Motor neuron (in vitro differentiated cells): ENCODE measurements at regions not wholly inside any gene's neighbourhood (a gene's known extent, or its start where the extent isn't known, plus 50 kb on each side); places are given as distances from the start of the nearest gene placed in this dataset.

Source experiments
- ATAC-seq, 8 experiments: fragments of 200-7000 bp; cut with Tn5 transposase; replicated peaks in 6 of 8; 2 replicates each; pipeline ENCODE4 v1.8.0; 2021; ENCODE audit warnings: mild to moderate bottlenecking in 8 of 8, moderate library complexity in 8 of 8
- H3K27ac ChIP-seq, 2 donors: fragments of 250-450 bp; sonication (Bioruptor Pico); 2 replicates each; pipeline ENCODE4 v1.9.0; 2021; ENCODE audit warnings: antibody characterized with exemption in 2 of 2, mild to moderate bottlenecking in 2 of 2, moderate library complexity in 1 of 2
- H3K4me1 ChIP-seq, 2 donors: fragments of 250-450 bp; sonication (Bioruptor Pico); replicated peaks in 1 of 2; 2 replicates each; pipeline ENCODE4 v1.6.1; 2021; ENCODE audit warnings: antibody characterized with exemption in 2 of 2, mild to moderate bottlenecking in 2 of 2, moderate library complexity in 1 of 2
- H3K4me3 ChIP-seq, 5 donors: fragments of 250-450 bp; sonication (Bioruptor Pico); 2 replicates each; pipeline ENCODE4 v1.9.0; 2021; ENCODE audit warnings: antibody characterized with exemption in 5 of 5, mild to moderate bottlenecking in 5 of 5, moderate library complexity in 4 of 5
- WGBS, 10 experiments: fragments of 450-650 bp; shearing (Covaris generic); methylation state at CpG; one replicate each; pipeline ENCODE4 v1.0.0; 2022; 5-methylcytosine and 5-hydroxymethylcytosine counted together
- in situ Hi-C, 9 experiments: fragments of 400-800 bp; cut with MboI; loops; one replicate each; pipeline ENCODE4 v1.15.0; 2021; ENCODE audit warnings: low sequenced_read_pairs in 9 of 9, low pct_unique_long_range_greater_than_20kb in 2 of 9; ENCODE audit not compliant: unreplicated experiment in 9 of 9

DNA sequence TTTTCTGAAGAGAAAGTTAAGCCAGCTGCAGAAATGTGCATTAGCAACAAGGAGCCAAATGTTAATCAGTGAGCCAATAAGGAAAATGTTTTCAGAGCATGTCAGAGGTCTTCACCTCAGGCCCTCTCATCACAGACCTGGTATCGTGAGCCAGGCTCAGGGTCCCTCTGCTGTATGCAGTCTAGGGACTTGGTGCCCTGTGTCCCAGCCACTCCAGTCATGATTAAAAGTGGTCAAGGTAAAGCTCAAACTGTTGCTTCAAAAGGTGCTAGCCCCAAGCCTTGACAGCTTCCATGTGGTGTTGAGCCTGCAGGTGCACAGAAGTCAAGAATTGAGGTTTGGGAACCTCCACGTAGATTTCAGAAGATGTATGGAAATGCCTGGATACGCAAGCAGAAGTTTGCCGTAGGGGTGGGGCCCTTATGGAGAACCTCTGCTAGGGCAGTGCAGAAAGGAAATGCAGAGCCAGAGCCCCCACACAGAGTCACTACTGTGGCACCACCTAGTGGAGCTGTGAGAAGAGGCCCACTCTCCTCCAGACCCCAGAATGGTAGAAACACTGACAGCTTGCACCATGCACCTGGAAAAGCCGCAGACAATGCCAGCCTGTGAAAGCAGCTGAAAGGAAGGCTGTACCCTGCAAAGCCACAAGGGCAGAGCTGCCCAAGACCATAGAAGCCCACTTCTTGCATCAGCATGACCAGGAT is 1128.7 kb downstream of the AMY1C start:
- H3K4me3 ChIP-seq, result no peak overlapping the region
- 0 to 100% (median 52%) methylated on average over 1 to 5 of the region's 5 CpGs; no CpG with 5 or more reads in 2 of the 10 experiments for whole genome bisulfite sequencing, 10 experiments
- no peaks in the 10 kb centered on the region for H3K4me1 ChIP-seq
- in situ Hi-C loops, result no loop called here
- H3K27ac ChIP-seq, result no peak overlapping the region
- peak in 1 of 8 experiments; percentile 57 for ATAC-seq

GRCh38 chr1:104884939-104885338 is 1135.2 kb downstream of the AMY1C start:
- WGBS, 10 experiments, result 10 to 100% (median 69%) methylated on average over 1 to 2 of the region's 2 CpGs; no CpG with 5 or more reads in 2 of the 10 experiments
- no peak overlapping the region for H3K4me3 ChIP-seq
- in situ Hi-C loops, result no loop called here
- H3K27ac ChIP-seq, result no peak overlapping the region
- peak in 2 of 8 experiments; percentile 46 to 82 for ATAC-seq
- H3K4me1 ChIP-seq, result no peaks in the 10 kb centered on the region

DNA sequence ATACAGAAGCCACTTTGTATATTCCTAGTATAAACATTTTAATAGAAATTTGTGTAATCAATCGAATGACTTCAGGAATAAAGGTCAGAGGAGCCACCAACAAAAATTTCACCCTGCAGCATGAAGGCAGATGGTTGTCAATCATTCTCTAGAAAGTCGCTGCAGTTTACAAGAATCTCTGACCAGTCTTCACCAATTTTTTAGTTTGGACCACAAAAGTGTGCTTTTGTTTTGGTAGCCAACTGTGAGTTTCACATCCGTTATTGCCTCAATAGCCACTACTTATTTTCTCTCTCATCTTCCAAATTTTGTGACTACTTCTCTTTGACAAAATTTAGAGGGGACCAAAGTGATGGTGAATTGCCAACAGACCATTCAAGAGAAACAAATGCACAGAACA is 1155.6 kb downstream of the AMY1C start:
- H3K4me1 ChIP-seq, result no peaks in the 10 kb centered on the region
- no peak for ATAC-seq
- WGBS, 10 experiments, result 0 to 96% (median 40%) methylated on average over 1 to 3 of the region's 3 CpGs; no CpG with 5 or more reads in 1 of the 10 experiments
- in situ Hi-C loops, result no loop called here
- H3K4me3 ChIP-seq, result no peak overlapping the region
- H3K27ac ChIP-seq, result no peak overlapping the region

GRCh38 chr1:104906141-104906540 is 1156.4 kb downstream of the AMY1C start:
- no peak for ATAC-seq
- H3K4me1 ChIP-seq, result no peaks in the 10 kb centered on the region
- in situ Hi-C loops, result no loop called here
- no peak overlapping the region for H3K27ac ChIP-seq
- H3K4me3 ChIP-seq, result no peak overlapping the region
- 0 to 75% (median 31%) methylated on average over 1 to 2 of the region's 2 CpGs; no CpG with 5 or more reads in 1 of the 10 experiments for WGBS, 10 experiments

- 0 to 100% (median 100%) methylated on average over 1 of the region's 1 CpG; no CpG with 5 or more reads in 2 of the 10 experiments for WGBS, 10 experiments
- in situ Hi-C loops, result no loop called here
- Histone ChIP-seq H3K4me1 (no peaks in the 10 kb centered on the region), H3K4me3 (no peak overlapping the region), H3K27ac (no peak overlapping the region)
- no peak for ATAC-seq
Measured at GRCh38 chr1:104919188-104919587, 1169.5 kb downstream of the AMY1C start.

DNA sequence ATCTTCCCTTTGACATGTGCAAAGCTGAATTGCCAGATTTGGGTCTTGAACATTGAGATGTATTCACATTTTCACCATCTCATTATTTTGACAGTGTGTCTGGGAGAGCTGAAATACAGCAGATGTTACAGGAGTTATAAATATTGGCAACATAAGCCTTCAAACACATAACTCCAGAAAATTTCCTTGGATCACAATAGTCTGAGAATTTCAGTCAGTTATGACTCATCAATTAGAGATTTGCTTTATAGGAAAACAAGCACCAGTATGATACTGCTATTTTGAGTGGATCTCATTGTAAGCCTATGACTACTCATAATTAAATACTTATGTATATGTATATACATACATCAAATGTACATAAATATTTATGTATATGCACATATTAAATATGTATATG is 1171.8 kb downstream of the AMY1C start:
- in situ Hi-C loops, result no loop called here
- Histone ChIP-seq H3K27ac (no peak overlapping the region), H3K4me3 (no peak overlapping the region), H3K4me1 (no peaks in the 10 kb centered on the region)
- ATAC-seq, result peak in 5 of 8 experiments; percentile 21 to 93 (median 51)

- 12 to 100% (median 85%) methylated on average over 3 to 6 of the region's 7 CpGs; no CpG with 5 or more reads in 1 of the 10 experiments for WGBS, 10 experiments
- no peak overlapping the region for H3K4me3 ChIP-seq
- H3K27ac ChIP-seq, result no peak overlapping the region
- in situ Hi-C loops, result no loop called here
- H3K4me1 ChIP-seq, result no peaks in the 10 kb centered on the region
- no peak for ATAC-seq
Measured at GRCh38 chr1:104923075-104923474, 1173.4 kb downstream of the AMY1C start.

DNA sequence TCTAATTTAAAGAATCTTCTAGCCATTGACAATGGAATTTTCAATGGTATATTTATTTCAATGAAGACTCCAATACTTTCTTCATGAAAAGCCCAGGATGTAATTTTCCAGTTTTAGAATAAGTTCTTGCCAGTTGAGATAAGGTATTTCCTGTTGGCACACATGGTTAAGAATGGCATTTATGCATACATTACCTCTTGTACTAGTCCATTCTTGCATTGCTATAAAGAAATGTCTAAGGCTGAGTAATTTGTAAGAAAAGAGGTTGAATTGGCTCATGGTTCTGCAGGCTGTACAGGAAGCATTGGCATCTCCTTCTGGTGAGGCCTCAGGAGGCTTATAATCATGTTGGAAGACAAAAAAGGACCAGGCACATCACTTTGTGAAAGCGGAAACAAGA is 1179.6 kb downstream of the AMY1C start:
- in situ Hi-C loops, result no loop called here
- Histone ChIP-seq H3K4me3 (no peak overlapping the region), H3K4me1 (no peaks in the 10 kb centered on the region), H3K27ac (no peak overlapping the region)
- no peak for ATAC-seq
- WGBS, 10 experiments, result 0 to 100% (median 50%) methylated on average over 1 of the region's 1 CpG; no CpG with 5 or more reads in 5 of the 10 experiments

- no peaks in the 10 kb centered on the region for H3K4me1 ChIP-seq
- WGBS, 10 experiments, result 0 to 91% (median 53%) methylated on average over 1 to 9 of the region's 13 CpGs; no CpG with 5 or more reads in 3 of the 10 experiments
- in situ Hi-C loops, result no loop called here
Measured at GRCh38 chr1:104932030-104932915, 1182.6 kb downstream of the AMY1C start.

DNA sequence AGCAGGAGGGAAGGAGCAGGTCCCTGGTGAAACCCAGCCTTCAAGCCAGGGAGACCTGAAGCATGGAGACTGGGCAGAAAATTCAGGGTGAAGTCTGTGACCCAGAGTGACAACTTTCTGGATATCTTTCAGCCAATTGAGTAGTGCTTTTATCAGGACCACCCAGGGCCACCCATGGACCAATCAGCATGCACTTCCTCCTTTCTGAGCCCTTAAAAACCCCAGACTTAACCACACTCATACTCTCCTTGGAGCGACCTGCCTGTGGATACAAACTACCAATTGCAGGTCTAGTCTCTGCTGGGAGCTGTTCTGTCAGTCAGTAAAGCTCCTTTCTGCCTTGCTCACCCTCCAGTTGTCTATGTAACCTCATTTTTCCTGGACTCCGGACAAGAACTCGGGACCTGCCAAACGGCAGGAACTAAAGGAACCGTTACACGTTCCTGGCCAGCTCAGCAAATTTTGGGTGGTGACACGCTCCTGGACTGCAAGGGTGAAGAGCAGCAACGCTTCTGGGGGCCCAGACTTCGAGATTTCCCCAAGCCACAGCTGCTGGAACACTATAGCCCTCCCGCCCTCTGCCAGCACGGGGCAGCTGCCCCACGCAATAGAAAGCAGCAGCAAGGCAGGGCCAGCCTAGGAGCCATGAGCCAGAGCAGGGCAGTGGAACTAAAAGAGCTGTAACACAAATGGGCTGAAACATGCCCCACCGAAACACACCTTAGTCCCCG is 1183.4 kb downstream of the AMY1C start:
- peak in 1 of 8 experiments; percentile 44 for ATAC-seq

More at GRCh38 chr1:104932030-104932915, 1182.6 kb downstream of the AMY1C start:
- no peak overlapping the region for H3K27ac ChIP-seq
- no peak overlapping the region for H3K4me3 ChIP-seq
- ATAC-seq, result no peak

DNA sequence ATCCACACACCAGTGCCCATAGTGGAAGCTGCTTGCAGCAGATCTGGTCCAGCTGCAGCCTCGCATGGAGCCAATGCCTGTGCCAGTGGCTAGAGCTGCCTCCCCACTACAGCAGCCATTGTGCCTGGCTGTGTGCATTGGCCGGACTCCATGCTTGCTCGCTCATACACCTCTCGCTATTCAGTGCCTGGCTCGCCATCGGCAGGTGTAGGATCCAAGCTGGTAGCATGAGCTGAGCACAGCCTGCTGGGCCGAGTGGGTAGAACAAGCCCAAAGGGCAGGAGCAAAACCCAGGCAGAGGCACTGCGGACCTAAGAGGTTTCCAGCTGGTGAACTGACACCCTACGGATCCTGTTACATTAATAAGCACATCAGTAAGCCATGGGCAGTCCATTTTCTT is 1184.1 kb downstream of the AMY1C start:
- ATAC-seq, result no peak
- no peaks in the 10 kb centered on the region for H3K4me1 ChIP-seq
- H3K4me3 ChIP-seq, result no peak overlapping the region
- in situ Hi-C loops, result no loop called here
- 71 to 94% (median 80%) methylated on average over 1 to 9 of the region's 9 CpGs; no CpG with 5 or more reads in 4 of the 10 experiments for WGBS, 10 experiments
- no peak overlapping the region for H3K27ac ChIP-seq

More for the DNA sequence above, 1183.4 kb downstream of the AMY1C start:
- no peak overlapping the region for H3K4me3 ChIP-seq
- WGBS, 10 experiments, result 37 to 100% (median 83%) methylated on average over 1 to 12 of the region's 14 CpGs; no CpG with 5 or more reads in 3 of the 10 experiments
- no peaks in the 10 kb centered on the region for H3K4me1 ChIP-seq
- in situ Hi-C loops, result no loop called here
- H3K27ac ChIP-seq, result no peak overlapping the region

GRCh38 chr1:104945406-104945805 is 1195.7 kb downstream of the AMY1C start:
- no peak overlapping the region for H3K4me3 ChIP-seq
- H3K4me1 ChIP-seq, result no peaks in the 10 kb centered on the region
- 0 to 84% (median 36%) methylated on average over 1 to 2 of the region's 2 CpGs; no CpG with 5 or more reads in 2 of the 10 experiments for WGBS, 10 experiments
- H3K27ac ChIP-seq, result no peak overlapping the region
- ATAC-seq, result no peak
- in situ Hi-C loops, result no loop called here
